Stimulated activated naive CD8-positive, alpha-beta T cell treated with anti-CD3 and anti-CD28 coated beads, Interleukin-15, amount 100 ng/mL, for 72 hours (primary cell): ENCODE measurements at regions not wholly inside any gene's neighbourhood (a gene's known extent, or its start where the extent isn't known, plus 50 kb on each side); places are given as distances from the start of the nearest gene placed in this dataset.

ENCODE experiments used
- ATAC-seq: fragments of 150-1000 bp; cut with Tn5 transposase; 2 replicates; pipeline ENCODE4 v1.10.0; 2021; ENCODE audit warnings: mild to moderate bottlenecking, moderate library complexity
- DNase-seq, 2 donors: peaks; one replicate each; pipeline ENCODE4 v3.0.0; 2021 to 2022
- H3K27ac Mint-ChIP-seq, 2 donors: one replicate each; pipeline ENCODE4 v1.8.0; 2022; ENCODE audit warnings: mild to moderate bottlenecking in 2 of 2, mixed read lengths in 2 of 2, moderate library complexity in 2 of 2
- H3K27me3 Mint-ChIP-seq: one replicate; pipeline ENCODE4 v1.8.0; 2022; ENCODE audit warnings: mixed read lengths
- H3K4me1 Mint-ChIP-seq: one replicate; pipeline ENCODE4 v1.8.0; 2022; ENCODE audit warnings: mild to moderate bottlenecking, mixed read lengths
- H3K4me3 Mint-ChIP-seq, 2 donors: one replicate each; pipeline ENCODE4 v1.8.0; 2022; ENCODE audit warnings: mild to moderate bottlenecking in 2 of 2, mixed read lengths in 2 of 2, moderate library complexity in 1 of 2
- H3K9me3 Mint-ChIP-seq, 2 donors: one replicate each; pipeline ENCODE4 v1.8.0; 2022; ENCODE audit warnings: mixed read lengths in 2 of 2

DNA sequence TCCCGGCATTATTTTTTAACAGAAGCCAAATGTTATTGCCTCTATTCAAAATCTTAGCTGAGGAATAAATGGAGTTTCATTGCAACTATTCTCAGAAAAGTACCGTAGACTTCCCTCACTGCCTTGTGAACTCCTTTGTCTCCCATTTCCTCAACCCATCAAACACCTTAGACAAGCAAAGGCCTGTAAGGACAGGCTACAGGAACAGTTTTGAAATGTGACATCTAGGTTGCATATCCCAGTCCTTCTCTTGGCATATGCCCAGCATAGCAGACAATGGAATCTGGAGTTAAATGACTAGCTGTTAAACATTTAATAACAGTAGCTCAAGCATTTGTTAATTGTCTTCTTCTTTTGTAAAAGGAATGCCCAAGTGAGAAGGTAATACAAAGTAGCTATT is 1371.7 kb downstream of the STIM2 start:
- ATAC-seq = no peak
- no peaks in the 10 kb centered on the region for H3K27me3 Mint-ChIP-seq
- no peak overlapping the region for H3K4me3 Mint-ChIP-seq
- peaks cover 0 to 11% of the 10 kb centered on the region in 2 donors for H3K9me3 Mint-ChIP-seq
- H3K4me1 Mint-ChIP-seq = no peaks in the 10 kb centered on the region
- H3K27ac Mint-ChIP-seq = no peak overlapping the region
- DNase-seq = no peak

- no peak overlapping the region for H3K27ac Mint-ChIP-seq
- DNase-seq (no peak), ATAC-seq (no peak)
- H3K9me3 Mint-ChIP-seq = peaks cover 1 to 11% of the 10 kb centered on the region in 2 donors
- H3K4me1 Mint-ChIP-seq = no peaks in the 10 kb centered on the region
- H3K4me3 Mint-ChIP-seq = no peak overlapping the region
- H3K27me3 Mint-ChIP-seq = no peaks in the 10 kb centered on the region
Measured at GRCh38 chr4:28232951-28233350, 1372.3 kb downstream of the STIM2 start.

DNA sequence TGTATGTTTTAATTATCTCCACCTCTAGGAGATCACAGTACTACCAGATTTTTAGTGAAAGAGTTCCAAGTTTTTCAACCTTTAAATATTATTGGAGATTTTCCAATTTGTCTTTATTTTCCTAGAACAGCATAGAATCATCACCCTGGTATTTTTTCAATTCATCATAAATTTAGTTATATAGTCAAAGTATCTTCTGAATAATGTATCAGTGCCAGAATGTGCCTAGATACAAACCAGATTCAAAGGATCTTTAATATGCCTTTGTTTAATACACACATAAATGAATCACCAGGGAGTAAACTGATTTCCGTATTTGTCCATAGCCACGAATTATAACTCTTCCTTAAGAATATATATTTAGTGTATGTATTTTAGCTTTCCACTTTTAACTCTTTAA is 1373.1 kb downstream of the STIM2 start:
- no peak overlapping the region for H3K27ac Mint-ChIP-seq
- no peak overlapping the region for H3K4me3 Mint-ChIP-seq
- H3K4me1 Mint-ChIP-seq = no peaks in the 10 kb centered on the region
- H3K9me3 Mint-ChIP-seq = peaks cover 7 to 9% of the 10 kb centered on the region in 2 donors
- DNase-seq = no peak
- ATAC-seq = no peak
- no peaks in the 10 kb centered on the region for H3K27me3 Mint-ChIP-seq

- no peaks in the 10 kb centered on the region for H3K27me3 Mint-ChIP-seq
Measured at GRCh38 chr4:28238876-28239275, 1378.2 kb downstream of the STIM2 start.

DNA sequence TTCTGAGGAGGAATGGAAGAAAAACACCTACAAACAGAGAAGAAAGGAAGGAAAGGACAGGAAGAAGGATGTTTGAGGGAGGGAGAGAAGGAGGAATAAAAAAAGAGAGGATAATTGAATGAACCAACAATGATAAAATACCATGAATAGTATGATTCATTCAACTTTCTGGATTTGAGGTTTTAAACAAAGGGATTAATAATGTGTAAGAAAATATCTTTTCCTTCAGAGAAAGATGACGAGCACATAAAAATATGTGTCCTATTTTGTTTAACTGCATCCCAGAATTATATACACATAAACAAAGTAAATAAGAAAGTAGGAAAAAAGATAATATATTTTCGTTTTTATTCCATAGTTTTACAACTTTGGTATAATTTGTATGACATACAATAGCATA is 1380.4 kb downstream of the STIM2 start:
- H3K27ac Mint-ChIP-seq = no peak overlapping the region

More at GRCh38 chr4:28238876-28239275, 1378.2 kb downstream of the STIM2 start:
- H3K4me3 Mint-ChIP-seq = no peak overlapping the region
- no peak for ATAC-seq
- no peak for DNase-seq
- H3K27ac Mint-ChIP-seq = no peak overlapping the region
- H3K4me1 Mint-ChIP-seq = no peaks in the 10 kb centered on the region
- H3K9me3 Mint-ChIP-seq = peaks cover 7% of the 10 kb centered on the region in 2 donors

GRCh38 chr4:28247805-28248204 is 1387.2 kb downstream of the STIM2 start:
- no peak for ATAC-seq
- H3K4me3 Mint-ChIP-seq = no peak overlapping the region
- no peak for DNase-seq
- H3K9me3 Mint-ChIP-seq = peaks cover 0 to 4% of the 10 kb centered on the region in 2 donors
- H3K4me1 Mint-ChIP-seq = no peaks in the 10 kb centered on the region
- no peaks in the 10 kb centered on the region for H3K27me3 Mint-ChIP-seq
- H3K27ac Mint-ChIP-seq = no peak overlapping the region

More for the DNA sequence above, 1380.4 kb downstream of the STIM2 start:
- H3K9me3 Mint-ChIP-seq = peaks cover 0 to 7% of the 10 kb centered on the region in 2 donors
- no peaks in the 10 kb centered on the region for H3K4me1 Mint-ChIP-seq
- no peak overlapping the region for H3K4me3 Mint-ChIP-seq
- DNase-seq = no peak
- ATAC-seq = no peak
- no peaks in the 10 kb centered on the region for H3K27me3 Mint-ChIP-seq

- H3K9me3 Mint-ChIP-seq = peaks cover 0 to 4% of the 10 kb centered on the region in 2 donors
- DNase-seq (no peak), ATAC-seq (no peak)
- no peaks in the 10 kb centered on the region for H3K27me3 Mint-ChIP-seq
- H3K4me1 Mint-ChIP-seq = no peaks in the 10 kb centered on the region
- no peak overlapping the region for H3K4me3 Mint-ChIP-seq
- H3K27ac Mint-ChIP-seq = no peak overlapping the region
Measured at GRCh38 chr4:28248269-28248668, 1387.6 kb downstream of the STIM2 start.

DNA sequence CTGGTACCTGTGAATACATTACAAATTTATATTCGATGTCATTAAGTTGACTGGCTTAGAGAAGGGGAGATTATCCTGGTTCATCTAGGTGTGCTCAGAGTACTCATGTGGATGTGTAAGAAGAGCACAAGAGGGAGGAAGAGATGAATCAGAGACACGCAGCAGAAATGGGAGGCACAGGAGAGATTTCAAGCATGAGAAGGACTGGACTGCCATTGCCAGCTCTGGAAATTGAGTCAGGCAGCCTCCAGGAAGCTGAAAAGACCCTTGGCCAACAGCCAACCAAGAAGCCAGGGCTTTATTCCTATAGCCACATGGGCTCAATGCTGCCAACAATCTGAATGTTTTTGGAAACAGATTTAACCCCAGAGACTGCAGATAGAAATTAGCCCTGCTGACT is 1390.0 kb downstream of the STIM2 start:
- peaks cover 10 to 21% of the 10 kb centered on the region in 2 donors for H3K9me3 Mint-ChIP-seq
- H3K4me1 Mint-ChIP-seq = no peaks in the 10 kb centered on the region
- ATAC-seq = no peak
- no peak overlapping the region for H3K4me3 Mint-ChIP-seq
- H3K27ac Mint-ChIP-seq = no peak overlapping the region
- DNase-seq = no peak
- H3K27me3 Mint-ChIP-seq = no peaks in the 10 kb centered on the region

DNA sequence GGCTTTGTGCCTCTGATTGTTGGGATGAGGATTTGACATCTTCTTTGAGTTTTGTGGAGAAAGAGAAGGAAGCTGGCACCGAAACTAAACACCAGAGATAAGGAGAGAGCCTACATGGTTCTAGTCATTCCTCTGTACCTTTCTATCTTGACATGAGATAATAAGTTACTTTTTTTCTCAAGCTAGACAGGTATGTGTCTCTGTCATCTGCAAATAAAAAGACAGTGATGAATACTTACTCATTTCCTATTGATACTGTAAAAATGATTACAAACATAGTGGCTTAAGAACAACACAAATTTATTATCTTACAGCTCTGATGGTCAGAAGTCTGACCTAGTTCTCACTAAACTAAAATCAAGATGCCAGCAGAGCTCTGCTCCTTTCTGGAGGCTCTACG is 1391.2 kb downstream of the STIM2 start:
- Mint-ChIP-seq H3K4me3 (no peak overlapping the region), H3K27ac (no peak overlapping the region), H3K4me1 (no peaks in the 10 kb centered on the region), H3K9me3 (peaks cover 10 to 33% of the 10 kb centered on the region in 2 donors), H3K27me3 (no peaks in the 10 kb centered on the region)
- no peak for DNase-seq
- no peak for ATAC-seq

GRCh38 chr4:28254003-28254402 is 1393.4 kb downstream of the STIM2 start:
- H3K27me3 Mint-ChIP-seq = no peaks in the 10 kb centered on the region
- H3K4me1 Mint-ChIP-seq = no peaks in the 10 kb centered on the region
- no peak overlapping the region for H3K4me3 Mint-ChIP-seq
- DNase-seq = no peak
- no peak overlapping the region for H3K27ac Mint-ChIP-seq
- ATAC-seq = no peak
- H3K9me3 Mint-ChIP-seq = peaks cover 10 to 33% of the 10 kb centered on the region in 2 donors

- Mint-ChIP-seq H3K27ac (no peak overlapping the region), H3K4me1 (no peaks in the 10 kb centered on the region), H3K4me3 (no peak overlapping the region), H3K9me3 (peaks cover 11 to 33% of the 10 kb centered on the region in 2 donors), H3K27me3 (no peaks in the 10 kb centered on the region)
- DNase-seq (no peak), ATAC-seq (no peak)
Measured at GRCh38 chr4:28256295-28256694, 1395.7 kb downstream of the STIM2 start.

- no peaks in the 10 kb centered on the region for H3K4me1 Mint-ChIP-seq
- ATAC-seq (no peak), DNase-seq (no peak)
- peaks cover 11 to 39% of the 10 kb centered on the region in 2 donors for H3K9me3 Mint-ChIP-seq
- no peak overlapping the region for H3K27ac Mint-ChIP-seq
- no peak overlapping the region for H3K4me3 Mint-ChIP-seq
- H3K27me3 Mint-ChIP-seq = no peaks in the 10 kb centered on the region
Measured at GRCh38 chr4:28259951-28260350, 1399.3 kb downstream of the STIM2 start.

- H3K9me3 Mint-ChIP-seq = peaks cover 16 to 29% of the 10 kb centered on the region in 2 donors
- H3K27ac Mint-ChIP-seq = no peak overlapping the region
- H3K4me1 Mint-ChIP-seq = no peaks in the 10 kb centered on the region
- H3K4me3 Mint-ChIP-seq = no peak overlapping the region
- H3K27me3 Mint-ChIP-seq = no peaks in the 10 kb centered on the region
- DNase-seq (no peak), ATAC-seq (no peak)
Measured at GRCh38 chr4:28267166-28267565, 1406.5 kb downstream of the STIM2 start.

DNA sequence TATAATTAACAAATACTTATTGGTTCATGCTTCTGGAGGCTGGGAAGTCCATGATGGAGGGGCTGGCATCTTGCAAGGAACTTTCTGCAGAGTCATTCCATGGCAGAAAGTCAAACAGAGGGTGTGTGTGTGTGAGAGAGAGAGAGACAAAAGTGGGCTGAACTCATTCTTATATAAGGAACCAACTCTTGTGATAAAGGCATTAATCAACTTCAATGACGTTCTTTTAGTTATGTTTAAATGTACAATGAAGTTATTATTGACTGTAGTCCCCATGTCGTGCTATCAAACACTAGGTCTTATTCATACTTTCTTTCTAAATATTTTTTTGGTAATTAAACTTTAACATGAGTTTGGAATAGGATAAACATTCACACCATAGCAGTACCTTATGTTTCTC is 1408.8 kb downstream of the STIM2 start:
- Mint-ChIP-seq H3K27ac (no peak overlapping the region), H3K4me3 (no peak overlapping the region), H3K9me3 (peaks cover 12 to 24% of the 10 kb centered on the region in 2 donors), H3K4me1 (no peaks in the 10 kb centered on the region), H3K27me3 (no peaks in the 10 kb centered on the region)
- ATAC-seq (no peak), DNase-seq (no peak)

GRCh38 chr4:28277931-28278330 is 1417.3 kb downstream of the STIM2 start:
- no peak for ATAC-seq

GRCh38 chr4:28278676-28279075 is 1418.0 kb downstream of the STIM2 start:
- no peaks in the 10 kb centered on the region for H3K27me3 Mint-ChIP-seq
- DNase-seq (no peak), ATAC-seq (no peak)
- no peaks in the 10 kb centered on the region for H3K4me1 Mint-ChIP-seq
- no peak overlapping the region for H3K4me3 Mint-ChIP-seq
- H3K9me3 Mint-ChIP-seq = peaks cover 14 to 36% of the 10 kb centered on the region in 2 donors
- no peak overlapping the region for H3K27ac Mint-ChIP-seq

More at GRCh38 chr4:28277931-28278330, 1417.3 kb downstream of the STIM2 start:
- Mint-ChIP-seq H3K27ac (no peak overlapping the region), H3K4me1 (no peaks in the 10 kb centered on the region), H3K9me3 (peaks cover 14 to 29% of the 10 kb centered on the region in 2 donors), H3K4me3 (no peak overlapping the region), H3K27me3 (no peaks in the 10 kb centered on the region)
- no peak for DNase-seq

DNA sequence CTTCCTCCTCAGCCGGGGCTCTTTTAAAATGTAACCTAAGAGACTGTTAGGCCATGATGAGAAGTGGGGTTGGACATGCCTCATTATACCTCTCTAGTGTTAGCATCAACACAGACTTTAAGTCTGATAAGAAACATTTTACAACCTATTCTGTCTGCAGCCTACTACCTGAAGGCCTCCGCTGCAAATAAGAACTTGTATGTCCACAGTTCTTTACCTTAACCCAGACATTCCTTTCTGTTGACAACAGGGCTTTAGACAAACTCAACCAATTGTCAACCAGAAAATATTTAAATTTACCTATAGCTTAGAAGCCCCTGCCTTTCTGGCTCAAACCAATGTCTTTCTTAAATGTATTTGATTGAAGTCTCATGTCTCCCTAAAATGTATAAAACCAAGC is 1418.6 kb downstream of the STIM2 start:
- no peaks in the 10 kb centered on the region for H3K4me1 Mint-ChIP-seq
- no peak overlapping the region for H3K4me3 Mint-ChIP-seq
- H3K27ac Mint-ChIP-seq = no peak overlapping the region
- ATAC-seq = no peak
- H3K27me3 Mint-ChIP-seq = no peaks in the 10 kb centered on the region
- no peak for DNase-seq
- peaks cover 14 to 32% of the 10 kb centered on the region in 2 donors for H3K9me3 Mint-ChIP-seq
